ENCODE measurements at regions not wholly inside any gene's neighbourhood (a gene's known extent, or its start where the extent isn't known, plus 50 kb on each side); places are given as distances from the start of the nearest gene placed in this dataset.

DNA sequence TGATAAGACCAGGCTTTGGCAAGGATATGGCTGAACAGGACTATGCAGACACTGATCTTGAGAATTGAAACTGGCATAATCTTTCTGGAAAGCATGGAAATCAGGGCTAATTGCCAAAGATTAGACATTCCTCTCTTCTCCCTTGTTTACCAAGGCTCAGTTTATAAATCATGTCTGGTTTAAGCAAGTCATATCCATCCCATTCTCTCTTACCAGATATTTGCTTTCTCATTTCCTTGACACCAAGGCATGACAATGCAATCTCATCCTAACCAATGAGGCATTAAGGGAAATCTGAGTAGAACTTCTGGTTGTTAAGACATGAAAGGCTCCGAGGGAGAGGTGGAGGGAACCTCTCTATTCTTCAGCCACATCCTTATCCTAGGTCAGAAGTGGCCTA, 110.3 kb upstream of the CEP85L start:
- TF ChIP-seq, protein P1, sequence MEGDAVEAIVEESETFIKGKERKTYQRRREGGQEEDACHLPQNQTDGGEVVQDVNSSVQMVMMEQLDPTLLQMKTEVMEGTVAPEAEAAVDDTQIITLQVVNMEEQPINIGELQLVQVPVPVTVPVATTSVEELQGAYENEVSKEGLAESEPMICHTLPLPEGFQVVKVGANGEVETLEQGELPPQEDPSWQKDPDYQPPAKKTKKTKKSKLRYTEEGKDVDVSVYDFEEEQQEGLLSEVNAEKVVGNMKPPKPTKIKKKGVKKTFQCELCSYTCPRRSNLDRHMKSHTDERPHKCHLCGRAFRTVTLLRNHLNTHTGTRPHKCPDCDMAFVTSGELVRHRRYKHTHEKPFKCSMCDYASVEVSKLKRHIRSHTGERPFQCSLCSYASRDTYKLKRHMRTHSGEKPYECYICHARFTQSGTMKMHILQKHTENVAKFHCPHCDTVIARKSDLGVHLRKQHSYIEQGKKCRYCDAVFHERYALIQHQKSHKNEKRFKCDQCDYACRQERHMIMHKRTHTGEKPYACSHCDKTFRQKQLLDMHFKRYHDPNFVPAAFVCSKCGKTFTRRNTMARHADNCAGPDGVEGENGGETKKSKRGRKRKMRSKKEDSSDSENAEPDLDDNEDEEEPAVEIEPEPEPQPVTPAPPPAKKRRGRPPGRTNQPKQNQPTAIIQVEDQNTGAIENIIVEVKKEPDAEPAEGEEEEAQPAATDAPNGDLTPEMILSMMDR (IDR thresholded peaks at IDR 0.05) = no peak
- TF ChIP-seq EP300 (IDR thresholded peaks at IDR 0.05) (no peak), POLR2A (IDR thresholded peaks at IDR 0.05) (no peak), POLR2AphosphoS5 (IDR thresholded peaks at IDR 0.05) (no peak)
- WGBS = 76% methylated on average over 1 of the region's 1 CpG
- no peaks in the 10 kb centered on the region for H3K4me1 ChIP-seq

DNA sequence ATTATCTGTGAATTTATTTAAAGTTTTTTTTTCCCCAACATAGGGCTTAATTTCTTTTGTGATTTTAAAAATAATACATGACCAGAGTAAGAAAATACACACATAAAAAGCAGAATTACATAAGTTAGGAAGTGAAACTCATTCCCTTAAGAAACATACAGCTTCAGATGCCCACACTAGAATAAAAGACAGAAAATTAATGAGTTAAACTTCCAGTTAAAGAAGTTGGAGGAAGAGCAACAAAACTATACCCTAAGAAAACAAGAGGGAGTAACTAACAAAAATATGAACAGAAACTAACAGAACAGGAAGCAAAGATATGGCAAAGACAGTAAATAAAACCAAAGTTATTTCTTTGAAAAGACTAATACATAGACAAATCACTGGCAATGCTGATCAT, 107.6 kb upstream of the CEP85L start:
- no peak overlapping the region for H3K27ac ChIP-seq
- TF ChIP-seq POLR2A (IDR thresholded peaks at IDR 0.05) = no peak
- TF ChIP-seq EP300 (IDR thresholded peaks at IDR 0.05) = no peak
- no peak for TF ChIP-seq POLR2AphosphoS5 (IDR thresholded peaks at IDR 0.05)
- TF ChIP-seq, protein P1 (IDR thresholded peaks at IDR 0.05) = no peak
- H3K4me3 ChIP-seq = no peak overlapping the region
- H3K36me3 ChIP-seq = no peaks in the 10 kb centered on the region
- no peaks in the 10 kb centered on the region for H3K27me3 ChIP-seq
- no peak for DNase-seq (ENCODE audit: low spot score in 2 of 2)
- H3K9me3 ChIP-seq = no peaks in the 10 kb centered on the region
- no peaks in the 10 kb centered on the region for H3K4me1 ChIP-seq

More for the DNA sequence above, 110.3 kb upstream of the CEP85L start:
- H3K36me3 ChIP-seq = no peaks in the 10 kb centered on the region
- no peaks in the 10 kb centered on the region for H3K9me3 ChIP-seq
- H3K27ac ChIP-seq = no peak overlapping the region
- DNase-seq (ENCODE audit: low spot score in 2 of 2) = no peak
- no peak overlapping the region for H3K4me3 ChIP-seq
- no peaks in the 10 kb centered on the region for H3K27me3 ChIP-seq

DNA sequence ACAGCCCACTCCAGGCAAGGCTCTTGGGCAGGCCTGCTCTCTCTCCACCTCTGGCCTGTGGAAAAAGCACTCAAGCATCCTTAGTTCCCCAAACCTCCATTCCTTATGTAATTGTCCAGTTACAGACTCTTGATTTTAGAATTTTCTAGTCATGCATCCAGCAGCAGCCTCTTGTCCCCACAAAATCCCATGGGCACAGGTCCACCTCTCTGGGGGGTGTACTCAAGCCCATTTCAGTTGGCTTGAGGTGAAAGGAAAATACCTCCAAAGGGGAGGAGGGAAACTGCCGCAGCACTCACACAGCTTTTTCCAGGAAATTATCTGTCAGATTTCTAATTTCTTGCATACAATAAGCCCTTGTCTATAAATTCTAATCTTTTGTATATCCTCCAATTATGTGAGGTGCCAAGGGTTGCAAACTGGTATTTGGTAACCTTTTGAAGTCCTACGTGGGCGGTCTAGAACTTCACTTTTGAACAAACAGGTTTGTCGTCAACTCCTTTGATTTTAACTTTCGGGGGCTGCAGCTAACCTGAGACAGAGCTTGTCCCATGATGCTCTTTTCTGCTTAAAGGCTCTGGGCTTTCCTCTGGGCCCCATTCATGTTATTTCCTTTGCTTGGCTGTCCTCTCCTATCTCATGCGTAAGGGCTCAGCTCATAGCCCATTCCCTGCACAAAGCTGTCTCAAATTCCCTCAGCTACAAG, 104.7 kb upstream of the CEP85L start:
- Histone ChIP-seq H3K4me3 (no peak overlapping the region), H3K9me3 (no peaks in the 10 kb centered on the region), H3K27me3 (no peaks in the 10 kb centered on the region), H3K36me3 (no peaks in the 10 kb centered on the region), H3K4me1 (no peaks in the 10 kb centered on the region), H3K27ac (no peak overlapping the region)
- no peak for DNase-seq (ENCODE audit: low spot score in 2 of 2)
- TF ChIP-seq, protein P1 (IDR thresholded peaks at IDR 0.05) = no peak
- TF ChIP-seq POLR2AphosphoS5 (IDR thresholded peaks at IDR 0.05) = no peak
- TF ChIP-seq EP300 (IDR thresholded peaks at IDR 0.05) = no peak
- TF ChIP-seq POLR2A (IDR thresholded peaks at IDR 0.05) = no peak
- 78% methylated on average over 6 of the region's 6 CpGs for WGBS

DNA sequence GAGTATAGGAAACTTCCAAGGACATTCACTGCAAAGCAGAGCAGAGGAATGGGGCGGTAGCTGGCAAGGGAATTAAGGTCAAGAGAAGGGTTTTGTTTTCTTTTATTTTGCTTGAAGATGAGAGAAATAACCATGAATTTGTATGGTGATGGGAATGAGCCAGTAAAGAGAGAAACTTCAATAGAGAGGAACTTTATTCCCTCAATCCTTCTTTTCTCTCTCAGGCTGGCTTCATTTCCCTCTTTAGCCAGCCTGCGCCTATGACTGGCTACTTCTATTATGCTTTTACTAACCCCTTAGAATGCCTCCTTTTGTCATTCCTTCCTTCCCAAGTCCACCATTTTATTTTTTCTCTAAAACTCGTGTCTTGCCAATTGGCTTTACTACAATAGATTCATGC, 101.4 kb upstream of the CEP85L start:
- no peaks in the 10 kb centered on the region for H3K27me3 ChIP-seq
- TF ChIP-seq POLR2AphosphoS5 (IDR thresholded peaks at IDR 0.05) = no peak
- no peak for TF ChIP-seq POLR2A (IDR thresholded peaks at IDR 0.05)
- 78% methylated on average over 3 of the region's 3 CpGs for WGBS
- H3K4me3 ChIP-seq = no peak overlapping the region
- H3K9me3 ChIP-seq = no peaks in the 10 kb centered on the region
- no peak overlapping the region for H3K27ac ChIP-seq
- H3K4me1 ChIP-seq = peaks cover 6% of the 10 kb centered on the region
- DNase-seq (ENCODE audit: low spot score in 2 of 2) = no peak
- no peaks in the 10 kb centered on the region for H3K36me3 ChIP-seq

DNA sequence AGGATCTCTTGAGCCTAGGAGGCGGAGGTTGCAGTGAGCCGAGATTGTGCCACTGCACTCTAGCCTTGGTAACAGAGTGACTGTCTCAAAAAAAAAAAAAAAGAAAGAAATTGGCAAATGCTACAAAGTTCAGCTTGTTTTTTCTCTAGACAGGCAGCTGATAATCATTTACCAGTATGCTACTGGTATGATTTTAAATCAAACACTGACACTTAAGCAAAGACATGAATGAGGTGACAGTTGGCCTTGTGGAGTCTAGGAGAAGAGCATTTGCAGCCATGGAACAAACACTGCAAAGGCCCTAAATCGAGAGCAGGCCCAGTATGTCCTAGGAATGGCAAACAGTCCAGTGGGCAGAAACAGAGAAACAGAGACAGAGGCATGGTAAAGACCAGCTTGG, 99.7 kb upstream of the CEP85L start:
- Histone ChIP-seq H3K4me3 (no peak overlapping the region), H3K27me3 (no peaks in the 10 kb centered on the region), H3K27ac (no peak overlapping the region), H3K36me3 (no peaks in the 10 kb centered on the region), H3K4me1 (peaks cover 8% of the 10 kb centered on the region), H3K9me3 (no peaks in the 10 kb centered on the region)
- 91% methylated on average over 3 of the region's 3 CpGs for WGBS
- DNase-seq (ENCODE audit: low spot score in 2 of 2) = no peak
- TF ChIP-seq POLR2AphosphoS5 (IDR thresholded peaks at IDR 0.05) (no peak), EP300 (IDR thresholded peaks at IDR 0.05) (no peak), POLR2A (IDR thresholded peaks at IDR 0.05) (no peak)
- TF ChIP-seq, protein P1 (IDR thresholded peaks at IDR 0.05) = no peak

DNA sequence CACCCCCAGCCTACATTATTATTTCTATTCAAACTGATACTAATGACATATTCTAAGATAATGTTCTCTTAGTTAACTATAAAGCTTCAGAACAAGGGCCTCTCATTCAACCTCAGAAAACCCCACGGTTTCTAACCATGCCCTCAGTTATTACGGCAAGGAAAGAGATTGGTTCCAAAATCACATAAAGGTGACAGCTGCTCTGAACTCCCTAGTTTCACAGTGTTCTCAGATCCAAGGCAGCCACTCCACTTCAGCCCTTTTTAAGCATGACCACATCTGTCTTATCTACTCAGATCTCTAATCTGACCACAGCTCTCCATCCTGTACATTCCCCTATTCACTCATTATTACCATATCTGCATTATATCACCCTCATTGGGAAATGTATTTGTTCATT, 98.8 kb upstream of the CEP85L start:
- Histone ChIP-seq H3K4me3 (no peak overlapping the region), H3K9me3 (no peaks in the 10 kb centered on the region), H3K4me1 (peaks cover 8% of the 10 kb centered on the region), H3K27me3 (no peaks in the 10 kb centered on the region), H3K36me3 (no peaks in the 10 kb centered on the region), H3K27ac (no peak overlapping the region)
- WGBS = 82% methylated on average over 2 of the region's 2 CpGs
- DNase-seq (ENCODE audit: low spot score in 2 of 2) = no peak
- TF ChIP-seq EP300 (IDR thresholded peaks at IDR 0.05) (no peak), POLR2AphosphoS5 (IDR thresholded peaks at IDR 0.05) (no peak), POLR2A (IDR thresholded peaks at IDR 0.05) (no peak)
- TF ChIP-seq, protein P1 (IDR thresholded peaks at IDR 0.05) = no peak

Data from suprapubic skin (tissue), 4 donors.